Spleen (tissue), 11 donors: ENCODE measurements at regions not wholly inside any gene's neighbourhood (a gene's known extent, or its start where the extent isn't known, plus 50 kb on each side); places are given as distances from the start of the nearest gene placed in this dataset.

Source experiments
- DNase-seq: peaks from one replicate; pipeline ENCODE4 v3.0.0-alpha.2; 2020
- H3K27ac ChIP-seq, 8 donors: fragments of 200-600 bp; sonication (generic) in 7 of 8; 1 replicate in 4 of 8; 2 replicates in 4 of 8; pipeline versions ENCODE4 v1.5.0 to v1.8.0; 2016 to 2021; ENCODE audit warnings: inconsistent platforms in 4 of 8, mild to moderate bottlenecking in 4 of 8, moderate library complexity in 1 of 8
- H3K27me3 ChIP-seq, 7 donors: fragments of 200-600 bp; sonication (generic) in 6 of 7; replicated peaks in 1 of 7; 1 replicate in 4 of 7; 2 replicates in 3 of 7; pipeline versions ENCODE4 v1.5.0 to v1.8.0; 2016 to 2021; ENCODE audit warnings: inconsistent platforms in 3 of 7, mild to moderate bottlenecking in 1 of 7
- H3K36me3 ChIP-seq, 6 donors: fragments of 200-600 bp; sonication (generic) in 5 of 6; 1 replicate in 4 of 6; 2 replicates in 2 of 6; pipeline versions ENCODE4 v1.5.0 to v1.8.0; 2016 to 2021; ENCODE audit warnings: inconsistent platforms in 2 of 6
- H3K4me1 ChIP-seq, 6 donors: fragments of 200-600 bp; sonication (generic) in 5 of 6; 1 replicate in 3 of 6; 2 replicates in 3 of 6; pipeline versions ENCODE4 v1.5.0 to v1.8.0; 2016 to 2021; ENCODE audit warnings: inconsistent platforms in 3 of 6
- H3K4me3 ChIP-seq, 8 donors: fragments of 200-600 bp; sonication (generic) in 7 of 8; 1 replicate in 4 of 8; 2 replicates in 4 of 8; pipeline versions ENCODE4 v1.5.0 to v1.8.0; 2016 to 2021; ENCODE audit warnings: inconsistent platforms in 4 of 8, mild to moderate bottlenecking in 4 of 8, moderate library complexity in 2 of 8
- H3K9me3 ChIP-seq, 8 donors: fragments of 200-600 bp; sonication (generic) in 7 of 8; 1 replicate in 4 of 8; 2 replicates in 4 of 8; pipeline versions ENCODE4 v1.5.0 to v1.8.0; 2016 to 2021; ENCODE audit warnings: inconsistent platforms in 4 of 8
- POLR2A ChIP-seq, 3 donors: fragments of 450-650 bp; IDR thresholded peaks; one replicate each; pipeline ENCODE4 v1.5.1; 2017; ENCODE audit warnings: antibody characterized with exemption in 3 of 3, mild to moderate bottlenecking in 1 of 3
- POLR2AphosphoS5 ChIP-seq, 3 donors: sonication (generic); formaldehyde crosslinking; IDR thresholded peaks; one replicate each; pipeline ENCODE4 v1.5.1; 2017; ENCODE audit warnings: antibody characterized with exemption in 3 of 3
- WGBS, 5 donors: extraction: QIAGEN DNeasy Blood & Tissue Kit in 3 of 5; methylation state at CpG; one replicate each; pipeline versions ENCODE4 v1.1.5 to v1.1.7; 2013 to 2018; 5-methylcytosine and 5-hydroxymethylcytosine counted together
- intact Hi-C: fragments of 100-400 bp; cut with DNase I; formaldehyde crosslinking; loops from one replicate; pipeline ENCODE4 v1.15.0; 2023; ENCODE audit warnings: low total_unique reads
- TF ChIP-seq, protein P1 (sequence below), 11 experiments: fragments of 200-600 bp in 7 of 11; fragments of 450-650 bp in 4 of 11; sonication (generic) in 4 of 11; IDR thresholded peaks in 8 of 11; conservative IDR thresholded peaks in 3 of 11; 1 replicate in 7 of 11; 2 replicates in 4 of 11; pipeline versions ENCODE4 v1.4.0 to v1.8.0; 2016 to 2021; ENCODE audit warnings: antibody characterized with exemption in 11 of 11, inconsistent platforms in 4 of 11, mild to moderate bottlenecking in 1 of 11
- donor health status: healthy with polysubstance abuse.
- donor health status: DM: no; HTN: no; CAD: no; lungs with moderate emphysema.
- donor health status: DM: no; HTN: no; CAD: no.
- donor health status: Bipolar disorder and iron deficiency.
- donor health status: healthy.
- donor health status: DM: no; HTN: no; CAD: no.
- donor health status: DM: yes; HTN: yes; CAD: no.

DNA sequence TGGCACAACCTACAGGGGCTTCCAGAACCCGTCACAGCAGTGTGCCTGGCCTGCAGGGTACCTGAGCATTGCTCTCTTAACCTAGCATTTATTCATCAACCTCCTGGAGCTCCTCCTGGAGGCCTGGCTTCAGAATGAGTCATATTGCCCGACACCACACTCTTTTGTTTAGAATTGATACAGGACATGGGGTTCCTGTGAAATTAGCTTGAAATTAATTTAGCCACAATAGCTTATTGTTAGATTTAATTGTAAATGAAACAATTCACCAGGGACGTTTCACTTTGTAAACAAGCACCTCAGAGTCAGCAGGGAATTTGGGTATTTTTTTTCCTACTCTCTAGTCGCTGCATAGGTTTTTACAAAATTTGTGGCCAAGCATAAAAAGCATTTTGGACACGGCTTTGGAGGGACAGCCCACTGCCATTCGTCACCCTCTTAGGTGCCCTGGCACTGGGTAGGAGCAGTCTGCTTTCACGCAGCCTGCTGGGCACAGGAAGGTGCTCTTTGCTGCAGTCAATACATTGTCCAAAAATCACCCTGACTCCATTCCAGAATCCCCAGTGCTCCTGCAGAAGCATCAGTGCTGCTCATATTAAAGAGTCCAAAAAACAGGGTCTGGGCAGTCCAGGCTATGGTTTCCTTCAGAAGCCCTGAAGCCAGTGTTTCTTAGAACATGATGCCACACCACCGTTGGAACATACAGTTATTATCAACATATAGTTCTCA, 60.8 kb upstream of the MEF2A start:
- TF ChIP-seq POLR2AphosphoS5 (IDR thresholded peaks at IDR 0.05) (no peak), POLR2A (IDR thresholded peaks at IDR 0.05) (no peak)
- TF ChIP-seq, protein P1, sequence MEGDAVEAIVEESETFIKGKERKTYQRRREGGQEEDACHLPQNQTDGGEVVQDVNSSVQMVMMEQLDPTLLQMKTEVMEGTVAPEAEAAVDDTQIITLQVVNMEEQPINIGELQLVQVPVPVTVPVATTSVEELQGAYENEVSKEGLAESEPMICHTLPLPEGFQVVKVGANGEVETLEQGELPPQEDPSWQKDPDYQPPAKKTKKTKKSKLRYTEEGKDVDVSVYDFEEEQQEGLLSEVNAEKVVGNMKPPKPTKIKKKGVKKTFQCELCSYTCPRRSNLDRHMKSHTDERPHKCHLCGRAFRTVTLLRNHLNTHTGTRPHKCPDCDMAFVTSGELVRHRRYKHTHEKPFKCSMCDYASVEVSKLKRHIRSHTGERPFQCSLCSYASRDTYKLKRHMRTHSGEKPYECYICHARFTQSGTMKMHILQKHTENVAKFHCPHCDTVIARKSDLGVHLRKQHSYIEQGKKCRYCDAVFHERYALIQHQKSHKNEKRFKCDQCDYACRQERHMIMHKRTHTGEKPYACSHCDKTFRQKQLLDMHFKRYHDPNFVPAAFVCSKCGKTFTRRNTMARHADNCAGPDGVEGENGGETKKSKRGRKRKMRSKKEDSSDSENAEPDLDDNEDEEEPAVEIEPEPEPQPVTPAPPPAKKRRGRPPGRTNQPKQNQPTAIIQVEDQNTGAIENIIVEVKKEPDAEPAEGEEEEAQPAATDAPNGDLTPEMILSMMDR (IDR thresholded peaks at IDR 0.05 in 8 of 11, conservative IDR thresholded peaks at IDR 0.05 in 3 of 11): no peak
- H3K4me1 ChIP-seq: peaks cover 38 to 99% (median 72%) of the 10 kb centered on the region in 6 donors
- H3K27me3 ChIP-seq: no peaks in the 10 kb centered on the region
- H3K36me3 ChIP-seq: no peaks in the 10 kb centered on the region
- H3K9me3 ChIP-seq: no peaks in the 10 kb centered on the region
- 69 to 77% (median 71%) methylated on average over 7 to 8 of the region's 8 CpGs for WGBS, 5 donors
- peak overlapping the region in 5 of 8 donors; percentile 48 to 71 (median 63) for H3K27ac ChIP-seq
- DNase-seq: peak; percentile 72
- no peak overlapping the region for H3K4me3 ChIP-seq
- intact Hi-C loops: no loop called here

DNA sequence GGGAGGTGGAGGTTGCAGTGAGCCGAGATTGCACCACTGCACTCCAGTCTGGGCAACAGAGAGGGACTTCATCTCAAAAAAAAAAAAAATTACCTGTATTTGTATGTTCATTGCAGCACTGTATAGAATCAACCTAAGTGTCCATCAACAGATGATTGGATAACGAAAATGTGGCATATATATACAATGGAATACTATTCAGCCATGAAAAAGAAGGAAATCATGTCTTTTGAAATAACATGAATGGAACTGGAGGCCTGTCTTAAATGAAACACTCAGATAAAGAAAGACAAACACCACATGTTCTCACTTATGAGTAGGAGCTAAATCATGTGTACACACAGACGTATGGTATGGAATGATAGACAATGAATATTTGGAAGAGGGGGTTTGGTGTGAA, 59.4 kb upstream of the MEF2A start:
- intact Hi-C loops: no loop called here
- peak overlapping the region in 1 of 8 donors; percentile 75 for H3K27ac ChIP-seq
- H3K9me3 ChIP-seq: no peaks in the 10 kb centered on the region
- no peaks in the 10 kb centered on the region for H3K27me3 ChIP-seq
- no peak for TF ChIP-seq POLR2A (IDR thresholded peaks at IDR 0.05)
- TF ChIP-seq, protein P1 (IDR thresholded peaks at IDR 0.05 in 8 of 11, conservative IDR thresholded peaks at IDR 0.05 in 3 of 11): no peak
- TF ChIP-seq POLR2AphosphoS5 (IDR thresholded peaks at IDR 0.05): no peak
- H3K4me3 ChIP-seq: no peak overlapping the region
- DNase-seq: no peak
- no peaks in the 10 kb centered on the region for H3K36me3 ChIP-seq
- WGBS, 5 donors: 92 to 98% (median 95%) methylated on average over 3 of the region's 3 CpGs
- peaks cover 38 to 100% (median 86%) of the 10 kb centered on the region in 6 donors for H3K4me1 ChIP-seq

DNA sequence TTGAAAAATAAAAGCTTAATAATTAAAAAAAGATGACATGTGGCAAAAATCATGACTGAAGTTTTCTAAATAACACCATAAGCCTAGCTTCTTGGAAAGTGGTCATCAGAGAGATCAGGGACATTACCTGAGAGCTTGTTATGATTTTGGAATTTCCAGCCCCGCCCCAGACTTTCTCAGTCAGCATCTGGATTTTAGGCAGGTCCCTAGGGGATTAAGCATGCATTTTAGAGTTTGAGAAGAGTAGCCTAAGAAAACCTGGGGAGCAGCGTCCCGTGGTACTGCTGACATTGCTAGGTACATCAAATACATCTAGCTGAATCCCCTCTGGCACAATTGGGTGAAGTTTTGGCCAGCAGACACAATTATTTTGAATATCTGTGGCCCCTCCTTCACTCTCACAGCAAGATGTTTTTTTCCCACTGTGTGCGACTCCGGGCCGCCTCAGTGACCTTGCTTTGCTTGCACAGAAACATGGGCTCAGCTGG, 58.7 kb upstream of the MEF2A start:
- Histone ChIP-seq H3K36me3 (no peaks in the 10 kb centered on the region), H3K27me3 (no peaks in the 10 kb centered on the region), H3K4me3 (peak overlapping the region in 1 of 8 donors; percentile 4), H3K4me1 (peaks cover 38 to 100% (median 86%) of the 10 kb centered on the region in 6 donors), H3K9me3 (no peaks in the 10 kb centered on the region), H3K27ac (peak overlapping the region; percentile 21 to 85 (median 73))
- intact Hi-C loops: no loop called here
- TF ChIP-seq, protein P1 (IDR thresholded peaks at IDR 0.05 in 8 of 11, conservative IDR thresholded peaks at IDR 0.05 in 3 of 11): no peak
- TF ChIP-seq POLR2AphosphoS5 (IDR thresholded peaks at IDR 0.05) (no peak), POLR2A (IDR thresholded peaks at IDR 0.05) (no peak)
- DNase-seq: no peak
- 53 to 70% (median 60%) methylated on average over 6 of the region's 6 CpGs for whole genome bisulfite sequencing, 5 donors

DNA sequence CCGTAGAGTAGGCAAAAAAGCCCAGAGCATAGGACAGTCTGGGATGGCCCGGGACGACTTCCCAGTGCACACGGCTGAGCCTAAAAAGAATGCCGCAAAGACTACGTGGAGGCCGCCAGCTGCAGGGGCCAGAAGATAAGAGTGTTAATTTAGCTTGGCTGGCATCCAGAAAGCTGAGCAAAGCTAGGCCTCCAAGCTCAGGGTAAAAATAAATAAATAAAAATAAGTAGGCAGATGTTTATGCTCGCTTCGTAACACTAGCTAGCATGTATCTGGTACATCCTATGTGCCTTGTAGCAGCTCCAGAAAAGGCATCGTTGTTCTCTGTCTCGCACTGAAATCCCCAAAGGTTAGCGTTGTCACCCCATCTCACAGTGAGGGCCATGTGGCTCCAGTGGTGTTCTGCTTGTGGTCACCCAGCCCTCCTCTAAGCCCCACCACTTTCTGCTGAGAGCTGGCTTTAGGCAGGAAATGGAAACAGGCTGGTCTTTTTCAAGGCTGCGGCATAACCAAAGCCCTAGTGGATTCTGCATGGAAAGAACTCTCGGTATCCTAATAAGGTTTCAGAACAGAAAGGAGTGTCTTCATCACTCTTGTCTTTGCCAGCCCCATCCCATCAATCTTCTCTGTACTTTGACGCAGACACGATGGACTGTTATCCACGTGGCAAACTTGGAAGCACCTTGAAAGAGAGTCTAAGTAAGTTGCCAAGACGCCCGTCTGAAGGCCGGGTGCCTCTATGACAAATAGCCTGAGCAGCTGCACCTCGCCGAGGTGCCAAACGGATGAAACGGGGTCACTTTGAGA, 58.1 kb upstream of the MEF2A start:
- no peaks in the 10 kb centered on the region for H3K36me3 ChIP-seq
- intact Hi-C loops: no loop called here
- peak; percentile 72 for DNase-seq
- peaks cover 38 to 100% (median 86%) of the 10 kb centered on the region in 6 donors for H3K4me1 ChIP-seq
- TF ChIP-seq POLR2A (IDR thresholded peaks at IDR 0.05): no peak
- TF ChIP-seq, protein P1 (IDR thresholded peaks at IDR 0.05 in 8 of 11, conservative IDR thresholded peaks at IDR 0.05 in 3 of 11): no peak
- peak in 2 of 3 donors; percentile 25 to 32 for TF ChIP-seq POLR2AphosphoS5 (IDR thresholded peaks at IDR 0.05)
- H3K4me3 ChIP-seq: peak overlapping the region in 1 of 8 donors; percentile 4
- 29 to 36% (median 33%) methylated on average over 24 of the region's 24 CpGs for WGBS, 5 donors
- peak overlapping the region; percentile 21 to 85 (median 73) for H3K27ac ChIP-seq
- no peaks in the 10 kb centered on the region for H3K9me3 ChIP-seq
- H3K27me3 ChIP-seq: no peaks in the 10 kb centered on the region
